Activated gamma-delta T cell (primary cell): ENCODE measurements at regions not wholly inside any gene's neighbourhood (a gene's known extent, or its start where the extent isn't known, plus 50 kb on each side); places are given as distances from the start of the nearest gene placed in this dataset.

Experiments
- DNase-seq: peaks from one replicate; lab custom pipeline; 2025; lab: John Stamatoyannopoulos, UW

DNA sequence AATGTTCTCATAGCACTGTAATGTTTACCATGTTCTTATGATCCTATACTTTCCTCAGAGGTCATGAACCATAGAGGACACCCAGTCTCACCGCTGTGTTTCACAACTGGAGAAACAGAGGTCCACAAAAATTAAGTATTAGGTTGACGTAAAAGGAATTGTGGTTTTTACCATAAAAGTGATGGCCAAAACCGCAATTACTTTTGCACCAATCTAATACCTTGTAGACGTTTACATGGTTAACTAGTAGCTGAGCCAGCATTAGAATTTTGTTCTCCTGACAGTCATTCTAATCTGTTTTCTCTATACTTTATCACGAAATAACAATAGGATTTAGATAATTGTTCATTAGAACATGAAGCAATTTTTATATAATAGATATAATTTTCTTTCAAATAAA is 763.4 kb upstream of the ARGLU1 start:
- no peak for DNase-seq

GRCh38 chr13:107330484-107330883 is 762.5 kb upstream of the ARGLU1 start:
- DNase-seq = no peak

DNA sequence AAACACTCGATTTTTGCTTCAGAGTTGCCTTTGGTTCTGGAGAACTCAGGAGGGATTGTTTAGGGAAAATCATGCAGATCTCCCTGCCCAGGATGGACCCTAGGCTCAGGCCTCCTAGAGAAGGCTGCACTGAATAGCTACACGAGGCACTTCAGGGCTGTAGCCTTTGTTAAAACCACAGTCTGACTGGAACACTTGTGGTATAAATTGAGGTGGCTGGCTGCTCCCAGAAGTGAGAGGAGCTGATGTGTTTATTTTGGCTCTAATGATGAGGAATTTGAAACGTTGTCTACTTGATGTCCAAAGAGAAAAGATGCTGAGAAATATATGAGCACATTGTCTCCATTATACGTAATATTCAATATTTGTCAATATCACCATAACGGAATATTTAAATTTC is 762.1 kb upstream of the ARGLU1 start:
- no peak for DNase-seq

- DNase-seq = no peak
These were observed 756.7 kb upstream of the ARGLU1 start for GRCh38 chr13:107324416-107325204.

DNA sequence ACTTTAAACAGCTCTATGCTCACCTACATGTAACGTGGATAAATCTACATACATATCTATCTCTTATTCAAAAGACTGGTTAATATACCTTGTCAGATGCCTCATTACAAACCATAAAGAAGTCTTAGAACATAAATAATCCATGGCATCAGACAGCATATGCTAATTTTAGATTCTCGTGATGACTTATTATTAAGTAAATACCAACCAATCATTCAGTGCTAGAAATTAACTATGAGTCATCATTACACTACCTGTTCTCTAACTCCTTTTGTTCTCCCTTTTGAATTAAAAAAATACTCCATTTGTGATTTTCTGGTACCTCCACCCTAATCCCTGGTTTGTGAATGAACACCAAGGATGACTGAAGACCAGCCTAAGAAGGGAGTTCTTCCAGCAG is 754.3 kb upstream of the ARGLU1 start:
- no peak for DNase-seq

GRCh38 chr13:107305178-107305577 is 737.2 kb upstream of the ARGLU1 start:
- no peak for DNase-seq

DNA sequence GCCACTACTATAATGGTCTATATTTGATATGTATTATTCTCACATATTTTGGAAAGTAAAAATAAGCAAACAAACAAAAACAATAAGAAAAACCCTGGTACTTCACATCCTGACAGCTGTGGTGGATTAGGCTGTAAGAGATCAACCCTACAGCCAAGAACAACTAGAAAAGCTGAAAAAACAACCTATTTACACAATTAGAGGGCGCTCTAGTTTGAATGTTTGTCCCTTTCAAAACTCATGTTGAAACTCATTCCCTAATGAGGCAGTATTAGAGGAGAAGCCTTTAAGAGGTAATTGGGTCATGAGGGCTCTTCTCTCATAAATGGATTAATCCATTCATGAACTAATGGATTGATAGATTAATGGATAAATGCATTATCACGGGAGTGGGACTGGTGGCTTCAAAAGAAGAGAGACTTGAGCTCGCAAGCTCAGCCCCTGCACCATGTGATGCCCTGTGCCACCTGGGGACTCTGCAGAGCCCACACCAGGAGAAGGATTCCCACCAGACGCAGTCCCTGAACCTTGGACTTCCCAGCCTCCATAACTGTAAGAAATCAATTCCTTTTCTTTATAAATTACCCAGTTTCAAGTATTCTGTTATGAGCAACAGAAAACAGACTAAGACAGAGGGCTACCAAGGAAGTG is 733.9 kb upstream of the ARGLU1 start:
- no peak for DNase-seq

DNA sequence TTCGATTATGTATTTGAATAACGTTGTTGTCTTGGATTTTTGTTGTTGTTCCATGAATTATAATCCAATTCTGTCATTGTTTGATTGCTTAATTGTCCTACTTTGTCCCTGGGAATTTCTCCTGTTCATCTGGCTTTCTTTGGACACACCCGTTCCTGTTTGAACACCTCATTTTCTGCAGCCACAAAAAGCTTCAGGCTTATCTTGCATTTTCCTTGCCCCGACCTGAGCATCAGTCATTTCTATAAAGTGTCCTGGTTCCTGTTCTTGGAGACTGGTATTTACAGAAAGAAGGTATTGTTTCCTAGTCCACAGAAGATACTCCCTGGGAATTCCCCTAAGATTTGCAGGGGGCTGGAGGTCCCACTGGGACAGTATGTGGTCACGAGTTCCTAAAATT is 731.8 kb upstream of the ARGLU1 start:
- DNase-seq = no peak

DNA sequence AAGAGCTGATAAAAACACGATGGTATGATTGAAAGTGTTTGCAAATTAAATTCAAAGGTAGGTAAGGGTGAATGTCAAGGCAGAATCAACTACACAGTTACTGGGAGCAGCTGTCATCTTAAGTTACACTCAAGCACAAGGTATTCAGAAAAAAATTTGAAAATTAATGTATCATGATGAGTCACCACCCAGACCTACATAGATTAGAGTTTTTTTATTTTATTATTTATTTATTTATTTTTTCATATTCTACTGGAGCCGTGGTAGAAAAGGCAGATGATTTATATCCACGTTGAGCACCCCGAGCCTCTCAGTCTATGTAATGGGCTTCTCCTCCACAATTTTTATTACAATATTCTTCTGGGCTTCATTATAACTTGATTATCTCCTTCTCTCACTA is 728.9 kb upstream of the ARGLU1 start:
- no peak for DNase-seq

DNA sequence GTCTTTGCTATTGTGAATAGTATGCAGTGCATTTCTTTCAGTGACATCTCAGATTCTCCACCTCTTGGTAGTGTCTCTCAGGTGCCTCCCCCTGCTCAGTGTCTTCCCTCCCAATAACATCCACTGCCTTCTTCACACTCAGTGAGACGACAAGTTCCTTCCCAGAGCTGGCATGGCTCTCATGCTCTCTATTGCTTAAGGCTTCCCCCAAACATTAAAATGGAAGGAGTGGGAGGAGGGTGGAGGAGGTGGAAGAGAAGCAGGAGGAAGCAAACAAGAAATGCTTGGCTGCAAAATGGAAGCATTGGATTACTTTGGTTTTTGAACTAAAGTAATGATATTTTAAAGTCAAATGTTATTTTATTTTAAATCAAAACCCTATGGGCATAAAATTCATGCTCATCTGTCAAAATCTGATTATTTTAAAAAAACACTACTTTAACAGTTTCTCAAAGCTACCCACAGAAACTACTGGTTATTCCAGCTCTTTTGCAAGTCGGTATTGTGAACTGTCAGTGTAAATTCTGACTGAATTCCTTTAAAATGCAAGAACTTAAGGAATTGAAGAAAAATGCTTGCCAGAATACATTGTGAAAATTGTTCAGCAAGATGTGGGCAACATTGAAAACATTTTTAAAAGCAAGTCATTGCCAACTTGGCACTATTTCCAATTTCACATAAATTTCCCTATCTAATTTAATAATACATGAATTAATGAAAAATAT is 727.6 kb upstream of the ARGLU1 start:
- DNase-seq = no peak

- DNase-seq = no peak
These were observed 726.0 kb upstream of the ARGLU1 start for GRCh38 chr13:107293924-107294323.

DNA sequence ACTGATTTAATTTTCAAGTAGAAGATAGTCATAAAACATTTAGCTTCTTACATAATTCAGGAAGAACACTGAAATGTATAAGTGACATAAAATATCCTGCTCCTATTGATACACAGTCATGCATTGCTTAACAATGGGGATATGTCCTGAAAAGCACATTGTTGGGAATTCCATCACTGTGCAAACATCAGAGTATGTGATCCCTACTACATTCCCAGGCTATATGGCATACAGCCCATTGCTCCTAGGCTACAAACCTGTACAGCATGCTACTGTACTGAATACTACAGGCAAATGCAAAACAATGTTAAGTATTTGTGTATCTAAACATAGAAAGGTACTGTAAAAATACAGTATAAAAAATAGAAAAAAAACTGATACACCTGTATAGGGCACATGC is 723.9 kb upstream of the ARGLU1 start:
- DNase-seq = no peak

DNA sequence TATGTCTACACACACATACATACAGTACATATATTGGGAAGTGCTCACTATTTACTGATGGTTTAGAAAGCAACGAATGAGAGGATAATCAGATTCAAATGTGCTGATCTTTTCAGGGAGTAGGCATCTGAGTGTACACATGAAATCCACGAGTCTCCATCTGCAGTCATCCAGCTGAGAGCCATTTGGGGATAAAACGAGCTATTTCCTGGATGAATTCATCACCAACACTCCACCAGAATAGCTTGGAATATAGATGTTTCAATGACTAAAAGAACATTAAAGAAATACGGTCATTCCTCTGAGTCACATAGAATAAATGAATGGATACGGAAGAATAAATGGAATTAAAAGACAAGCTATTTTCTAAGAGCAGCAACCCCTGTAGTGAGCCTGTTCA is 721.6 kb upstream of the ARGLU1 start:
- DNase-seq = no peak

DNA sequence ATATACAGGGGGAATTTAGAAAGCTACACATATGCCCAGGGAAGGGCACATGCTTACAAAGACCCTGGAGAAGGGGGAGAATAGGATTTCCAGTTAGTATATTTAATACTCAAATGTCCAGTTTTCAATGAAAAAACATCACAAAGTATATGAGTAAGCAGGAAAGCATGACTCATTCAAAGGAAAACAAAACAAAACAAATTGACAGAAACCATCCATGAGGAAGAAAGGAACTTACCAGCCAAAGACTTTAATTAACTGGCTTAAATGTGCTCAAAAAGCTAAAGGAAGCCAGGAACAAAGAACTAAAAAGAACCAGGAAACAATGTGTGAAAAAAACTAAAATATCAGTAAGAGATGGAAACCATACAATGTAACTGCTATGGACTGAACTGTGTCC is 716.2 kb upstream of the ARGLU1 start:
- no peak for DNase-seq

GRCh38 chr13:107277911-107278310 is 710.0 kb upstream of the ARGLU1 start:
- no peak for DNase-seq

- DNase-seq = no peak
These were observed 709.0 kb upstream of the ARGLU1 start for GRCh38 chr13:107276936-107277335.

GRCh38 chr13:107275945-107276614 is 708.1 kb upstream of the ARGLU1 start:
- DNase-seq = no peak

GRCh38 chr13:107275312-107275711 is 707.4 kb upstream of the ARGLU1 start:
- DNase-seq = no peak

GRCh38 chr13:107271227-107271626 is 703.3 kb upstream of the ARGLU1 start:
- DNase-seq = no peak

DNA sequence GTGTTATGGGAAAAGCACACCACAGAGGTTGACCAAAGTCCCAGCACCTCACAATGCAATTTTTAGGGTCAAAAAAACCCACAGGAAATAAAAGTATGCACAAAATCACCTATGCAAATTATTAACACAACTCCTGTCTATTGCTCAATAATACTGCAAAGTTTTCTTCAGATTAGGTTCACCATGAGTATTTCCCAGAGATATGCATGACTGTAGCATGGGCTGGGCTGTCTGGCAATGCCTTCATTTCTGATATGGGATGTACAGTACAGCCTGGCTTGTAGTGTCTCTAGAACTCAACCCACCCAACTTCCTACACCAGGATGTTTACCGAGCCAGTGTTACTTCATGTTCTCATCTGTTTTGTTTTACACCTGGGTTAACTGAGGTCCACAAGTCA is 698.7 kb upstream of the ARGLU1 start:
- DNase-seq = no peak

GRCh38 chr13:107258599-107259187 is 690.8 kb upstream of the ARGLU1 start:
- no peak for DNase-seq

DNA sequence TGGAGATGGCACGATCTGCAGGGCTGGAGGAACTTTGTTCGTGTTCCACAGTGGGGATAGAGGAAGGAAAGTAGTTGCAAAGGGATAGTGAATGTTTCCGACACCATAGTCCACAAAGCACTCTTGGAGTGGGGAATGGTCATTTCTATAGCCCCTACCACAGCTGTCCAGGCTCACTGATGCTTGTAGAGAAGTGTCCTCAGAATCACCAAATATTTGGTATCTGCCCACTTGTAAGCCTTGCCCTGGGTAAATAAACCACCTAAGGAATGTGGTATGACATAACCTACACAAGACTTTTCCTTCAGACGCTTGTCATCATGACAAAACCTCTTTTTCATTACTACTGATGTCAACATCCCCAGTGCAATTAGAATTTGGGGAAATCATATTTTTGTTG is 686.5 kb upstream of the ARGLU1 start:
- no peak for DNase-seq
